SW 1271 (cell line): ENCODE measurements at regions not wholly inside any gene's neighbourhood (a gene's known extent, or its start where the extent isn't known, plus 50 kb on each side); places are given as distances from the start of the nearest gene placed in this dataset.

ENCODE experiments used
- DNase-seq, 2 experiments: peaks; one replicate each; lab custom pipeline; 2025; lab: John Stamatoyannopoulos, UW

DNA sequence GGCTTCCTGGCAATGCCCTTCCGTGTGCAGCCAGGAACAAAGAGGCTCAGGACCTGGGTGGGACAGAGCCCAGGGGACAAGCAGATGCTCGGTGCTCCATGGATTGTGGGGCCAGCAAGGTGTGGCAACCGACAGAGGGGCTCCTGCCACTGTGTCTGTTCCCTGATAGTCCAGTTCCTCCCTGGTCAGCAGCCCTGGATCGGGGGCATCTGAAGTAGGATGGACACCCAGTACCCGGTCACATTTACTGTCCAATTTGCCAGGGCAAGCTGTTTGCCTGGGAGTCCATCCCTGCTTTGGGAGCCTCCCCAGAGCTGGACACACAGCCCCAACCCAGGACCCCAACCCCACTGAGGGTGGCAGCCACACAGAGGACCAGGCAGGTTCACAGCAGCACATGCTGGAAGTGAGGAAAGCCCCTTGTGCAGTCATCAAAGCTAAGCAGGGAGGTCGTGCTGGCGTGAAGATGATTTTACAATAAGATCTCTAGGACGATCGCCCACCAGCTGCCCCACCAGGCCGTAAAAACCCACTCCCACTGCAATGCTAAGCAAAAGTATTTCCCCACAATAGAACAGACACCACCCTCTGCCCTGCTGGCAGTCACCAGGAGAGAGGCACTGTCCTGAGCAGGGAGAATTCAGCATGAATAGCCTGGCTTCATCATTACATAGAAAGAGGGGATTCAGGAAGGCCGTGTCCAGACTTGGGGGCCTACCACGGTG is 141.7 kb downstream of the NDUFA10 start:
- DNase-seq, result no peak

GRCh38 chr2:239882781-239883180 is 142.4 kb downstream of the NDUFA10 start:
- no peak for DNase-seq

DNA sequence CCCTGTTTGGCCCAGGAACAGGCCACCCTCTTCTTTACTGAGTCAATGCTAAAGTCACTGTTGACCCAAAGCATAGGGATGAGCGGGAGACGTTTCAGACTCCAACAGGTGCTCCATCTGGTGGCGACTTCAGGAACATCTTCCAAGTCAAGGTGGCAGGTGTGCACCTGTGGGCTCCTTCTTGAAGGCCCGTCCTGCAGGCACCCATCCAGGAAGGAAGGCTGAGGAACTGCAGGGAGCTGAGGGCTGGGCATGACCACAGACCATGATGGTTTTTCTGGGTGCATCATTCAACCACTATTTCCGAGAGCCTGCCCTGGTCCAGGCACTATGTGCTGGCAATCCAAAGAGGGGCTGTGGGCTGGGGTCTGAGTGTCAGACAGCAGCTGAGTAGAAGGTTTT is 142.8 kb downstream of the NDUFA10 start:
- no peak for DNase-seq

- DNase-seq, result no peak
Observed at GRCh38 chr2:239881561-239882320, 143.4 kb downstream of the NDUFA10 start.

DNA sequence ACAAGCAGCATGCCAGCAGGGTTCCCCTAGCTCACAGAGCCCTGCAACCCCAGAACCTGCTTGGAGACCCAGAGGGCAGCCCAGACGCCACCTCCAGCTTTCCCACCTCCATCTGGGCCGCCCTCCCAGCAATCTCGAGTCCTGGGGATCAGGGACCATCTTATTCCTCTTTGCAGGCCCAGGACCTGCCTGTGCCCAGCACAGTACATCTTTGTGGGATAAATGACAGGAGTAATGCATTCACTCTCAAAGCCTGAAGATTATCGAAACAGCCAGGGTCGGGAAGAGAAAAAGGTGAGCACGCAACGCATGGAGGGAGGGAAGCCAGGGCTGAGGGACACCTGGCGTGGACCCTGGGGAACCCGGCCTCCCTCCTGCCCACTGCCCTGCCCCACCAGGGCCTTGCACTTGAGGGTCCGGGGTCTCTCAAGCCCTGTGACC is 144.1 kb downstream of the NDUFA10 start:
- DNase-seq, result no peak

DNA sequence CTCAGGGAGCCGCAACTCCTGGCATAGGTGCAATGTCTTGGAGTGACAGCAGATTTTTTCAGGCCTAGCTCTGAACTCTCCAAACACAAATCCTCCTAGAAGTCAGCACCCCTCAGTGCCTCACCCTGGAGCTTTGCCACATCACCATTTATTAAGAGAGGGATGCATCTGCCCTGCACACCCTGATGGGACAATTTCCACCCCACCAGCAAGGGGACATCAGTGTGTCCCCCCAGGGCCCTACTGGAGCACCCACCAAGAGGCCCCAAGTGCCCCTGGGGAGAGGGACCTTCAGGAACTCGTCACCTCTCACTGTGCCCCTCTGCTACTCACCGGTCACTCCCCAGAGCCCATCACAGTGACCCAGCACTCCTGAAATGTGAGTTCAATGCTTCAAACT is 144.7 kb downstream of the NDUFA10 start:
- DNase-seq, result no peak

DNA sequence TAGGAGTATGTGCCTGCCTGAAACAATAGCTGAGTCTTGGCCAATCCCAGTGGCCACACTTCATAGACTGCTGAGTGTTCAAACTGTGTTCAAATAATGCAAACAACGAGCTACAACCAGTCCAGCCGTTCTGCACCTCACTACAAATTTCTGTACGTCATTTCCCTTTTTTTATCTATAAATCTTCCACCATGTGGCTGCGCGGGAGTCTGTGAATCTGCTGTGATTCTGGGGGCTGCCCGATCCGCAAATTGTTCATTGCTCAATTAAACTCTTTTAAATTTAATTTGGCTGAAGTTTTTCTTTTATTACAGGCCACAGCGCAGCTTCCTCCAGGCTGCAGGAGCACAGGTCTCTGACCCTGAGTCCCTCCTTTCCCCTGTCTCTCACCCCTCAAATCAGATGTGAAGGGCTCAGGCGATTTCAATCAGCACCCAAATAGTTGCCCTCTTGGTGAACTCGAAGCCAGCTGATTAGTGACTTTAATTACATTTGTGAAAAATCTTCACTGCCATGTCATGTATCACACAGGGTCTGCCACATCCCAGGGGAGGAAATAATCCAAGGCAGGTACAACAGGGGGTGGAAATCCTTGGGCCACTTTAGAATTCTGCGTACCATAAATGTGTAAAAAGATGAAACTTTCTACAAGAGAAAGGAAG is 145.6 kb downstream of the NDUFA10 start:
- no peak for DNase-seq

DNA sequence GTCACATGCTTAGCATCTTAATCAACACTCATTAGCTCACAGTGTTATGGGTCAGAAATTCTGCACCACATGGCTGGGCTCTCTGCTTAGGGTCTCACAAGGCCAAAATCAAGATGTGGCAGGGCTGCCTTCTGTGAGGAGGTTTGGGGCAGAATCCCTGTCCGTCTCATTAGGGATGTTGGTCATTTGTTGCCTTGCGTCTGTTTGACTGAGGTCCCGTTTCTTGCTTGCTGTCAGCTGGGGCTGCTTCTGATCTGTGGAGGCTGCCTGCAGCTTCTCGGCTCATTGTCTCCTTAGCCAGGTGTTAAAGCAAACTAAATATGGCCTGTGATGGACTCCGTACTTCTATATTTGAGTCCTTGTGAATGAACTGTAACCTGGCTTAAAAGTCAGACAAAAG is 146.5 kb downstream of the NDUFA10 start:
- no peak for DNase-seq

DNA sequence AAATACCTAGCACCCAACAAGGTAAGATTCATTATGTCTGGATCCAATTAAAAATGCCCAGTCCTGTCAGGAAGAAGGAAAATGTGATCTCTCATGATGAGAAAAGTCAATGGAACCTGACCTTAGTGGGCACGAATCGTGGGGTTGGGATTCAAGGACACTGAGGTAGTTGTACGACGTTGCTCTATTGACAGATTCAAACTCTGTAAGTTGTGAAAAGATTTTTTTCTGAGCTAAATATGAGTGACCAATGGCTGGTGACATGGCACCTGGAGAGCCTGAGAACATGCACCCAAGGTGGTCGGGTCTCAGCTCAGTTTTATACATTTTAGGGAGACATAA is 148.2 kb downstream of the NDUFA10 start:
- no peak for DNase-seq

DNA sequence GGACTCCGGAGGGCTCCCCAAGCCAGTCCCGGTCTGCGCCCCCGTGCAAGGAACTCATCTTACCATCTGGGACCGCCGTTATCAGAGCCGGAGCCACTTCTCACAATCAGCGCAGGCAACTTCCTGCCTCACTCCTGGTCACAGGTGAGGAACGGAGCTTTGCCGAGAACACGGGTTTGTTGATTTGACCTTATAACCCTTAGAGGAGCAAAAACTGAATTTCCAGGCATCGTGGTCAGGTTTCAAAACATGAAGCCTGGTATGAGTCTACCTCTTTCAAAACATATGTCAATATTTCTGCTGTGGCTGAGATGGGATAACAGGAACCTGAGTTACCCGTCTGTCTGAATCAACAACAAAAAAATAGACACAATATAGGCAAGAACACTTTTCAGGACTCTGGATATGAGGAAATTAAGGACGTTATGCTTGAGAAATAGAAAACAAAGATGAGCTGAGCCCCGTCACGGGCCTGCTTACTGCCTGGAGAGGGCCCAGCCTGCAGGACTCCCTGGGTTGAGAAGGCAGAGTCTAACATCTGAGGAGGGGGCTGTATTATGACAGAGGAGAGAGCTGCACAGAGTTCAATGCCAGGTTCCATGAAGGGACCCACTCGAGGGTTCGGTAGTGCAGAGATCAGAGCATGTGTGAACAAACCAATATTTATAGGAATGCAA is 148.7 kb downstream of the NDUFA10 start:
- no peak for DNase-seq

- DNase-seq, result no peak
Observed at GRCh38 chr2:239874636-239875356, 150.3 kb downstream of the NDUFA10 start.

DNA sequence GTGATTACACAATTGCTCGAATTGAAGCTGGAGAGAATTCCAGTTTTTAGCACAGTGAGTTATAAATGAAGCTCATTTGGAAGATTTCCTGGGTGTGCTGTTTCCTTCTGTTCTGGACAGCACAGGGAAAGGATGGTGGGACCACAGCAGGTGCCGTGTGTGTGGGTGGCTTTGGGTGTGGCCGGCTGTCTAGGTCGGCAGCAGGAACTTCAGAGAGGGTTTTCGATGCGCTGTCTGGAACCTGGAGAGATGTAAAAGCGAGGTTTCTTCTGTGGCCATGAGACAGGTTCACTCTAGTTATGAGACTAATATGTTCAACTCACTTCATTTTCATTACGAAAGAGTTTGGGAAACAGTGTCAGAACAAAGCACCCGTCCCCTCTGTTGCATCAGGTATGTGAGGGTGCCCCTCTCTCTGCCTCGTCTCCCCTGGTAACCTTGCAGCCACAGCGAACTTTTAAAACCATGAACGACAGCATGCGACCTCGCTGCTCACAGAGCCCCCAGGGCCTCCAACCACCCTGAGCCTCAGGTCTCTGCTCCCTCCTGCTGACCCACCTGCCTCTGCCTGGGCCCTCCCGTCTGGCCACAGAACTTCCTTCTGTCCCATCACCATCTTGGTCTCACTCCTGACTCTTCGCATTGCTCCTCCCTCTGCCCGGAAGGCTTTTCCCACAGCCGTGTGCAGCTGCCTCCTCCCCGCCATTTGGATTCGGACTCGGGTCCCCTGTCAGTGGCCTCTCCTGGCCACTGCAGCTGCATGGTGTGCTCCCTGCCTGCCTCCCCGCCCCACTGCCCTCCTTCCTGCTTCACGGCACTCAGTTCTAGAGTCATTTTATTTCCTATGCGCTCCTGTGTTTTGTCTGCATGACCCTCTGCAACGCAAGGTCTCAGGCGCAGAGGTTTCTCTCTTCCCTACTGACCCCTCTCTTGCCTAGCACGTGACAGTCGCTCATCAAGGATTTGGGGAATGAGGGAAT is 151.2 kb downstream of the NDUFA10 start:
- no peak for DNase-seq

DNA sequence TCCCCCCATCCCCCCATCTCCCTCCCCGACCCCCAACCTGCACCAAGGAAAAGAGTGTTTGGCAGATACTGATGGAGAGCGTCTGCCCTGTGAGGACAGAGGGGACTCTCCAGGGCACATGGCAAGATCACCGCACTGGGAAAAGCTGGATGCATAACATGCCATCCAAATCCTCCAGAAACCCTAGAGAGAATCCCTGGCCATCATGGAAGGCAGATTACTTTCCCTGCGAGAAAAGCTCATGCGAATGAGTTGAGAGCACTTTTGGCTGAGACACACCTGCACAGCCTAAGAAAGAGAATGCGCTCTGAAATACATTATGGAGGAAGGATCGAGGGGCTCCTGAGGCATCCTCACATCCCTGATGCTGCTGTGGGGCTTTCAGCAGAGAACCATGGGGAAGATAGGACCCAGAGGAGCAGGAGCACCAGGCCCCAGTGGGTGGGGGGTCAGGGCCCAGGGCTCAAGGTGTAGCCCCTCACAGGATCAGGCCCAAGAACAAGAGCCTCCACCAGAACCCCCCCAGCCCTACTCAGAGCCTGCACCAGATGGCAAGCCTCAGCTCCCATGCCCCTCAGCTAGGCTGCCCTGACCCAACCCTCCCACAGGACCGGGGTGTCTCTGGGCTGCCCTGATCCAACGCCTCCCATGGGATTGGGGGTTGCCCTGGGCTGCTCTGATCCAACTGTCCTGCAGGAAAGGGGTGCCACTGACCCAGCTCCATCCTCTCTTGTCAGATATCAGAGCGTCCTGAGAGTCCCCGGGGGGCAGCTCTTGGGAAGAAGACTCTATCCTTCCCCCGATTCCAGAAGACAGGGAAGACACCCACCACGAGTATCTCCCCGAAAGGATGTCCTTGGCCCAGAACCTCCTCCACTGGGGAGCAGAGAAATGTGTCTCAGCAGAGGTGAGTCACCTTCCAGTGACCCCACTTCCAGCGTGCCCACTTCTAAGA is 153.4 kb downstream of the NDUFA10 start:
- no peak for DNase-seq

- no peak for DNase-seq
Observed at GRCh38 chr2:239870863-239871262, 154.3 kb downstream of the NDUFA10 start.

GRCh38 chr2:239870276-239870675 is 154.9 kb downstream of the NDUFA10 start:
- no peak for DNase-seq

- DNase-seq, result no peak
Observed at GRCh38 chr2:239869272-239870155, 155.6 kb downstream of the NDUFA10 start.

DNA sequence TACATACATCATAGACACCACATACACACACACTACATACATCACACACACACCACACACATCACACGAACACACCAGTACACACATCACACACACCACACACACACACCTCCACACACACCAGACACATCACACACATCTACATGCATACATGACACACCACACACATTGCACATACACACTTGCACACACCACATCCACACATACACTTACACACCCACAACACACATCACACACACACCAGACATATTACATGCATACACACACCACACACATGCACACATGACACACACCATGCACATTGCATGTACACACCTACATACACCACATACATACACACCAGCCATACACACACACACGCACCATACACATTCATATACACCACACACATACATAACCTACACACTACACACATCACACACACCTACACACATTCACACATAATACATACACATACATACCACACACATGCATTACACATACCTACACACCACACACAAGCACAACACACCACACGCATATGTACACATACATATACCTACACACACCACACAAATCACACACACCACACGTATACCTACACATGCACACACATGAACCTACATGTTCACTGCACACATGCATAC is 156.5 kb downstream of the NDUFA10 start:
- no peak for DNase-seq

GRCh38 chr2:239866778-239867177 is 158.4 kb downstream of the NDUFA10 start:
- DNase-seq, result no peak
